HG03045 (cell line): ENCODE measurements at regions not wholly inside any gene's neighbourhood (a gene's known extent, or its start where the extent isn't known, plus 50 kb on each side); places are given as distances from the start of the nearest gene placed in this dataset.

Experiments
- ATAC-seq: cut with Tn5 transposase; IDR thresholded peaks from one replicate; pipeline ENCODE4 v1.9.1; 2021; ENCODE audit warnings: mild to moderate bottlenecking, moderate library complexity; ENCODE audit not compliant: unreplicated experiment

GRCh38 chr4:112889619-112890527 is 159.6 kb upstream of the ANK2 start:
- ATAC-seq, result no peak

GRCh38 chr4:112894480-112894879 is 155.0 kb upstream of the ANK2 start:
- ATAC-seq, result no peak

GRCh38 chr4:112894951-112895350 is 154.5 kb upstream of the ANK2 start:
- ATAC-seq, result no peak

- no peak for ATAC-seq
Measured at GRCh38 chr4:112895811-112896608, 153.4 kb upstream of the ANK2 start.

- ATAC-seq, result no peak
Measured at GRCh38 chr4:112896609-112897190, 152.8 kb upstream of the ANK2 start.

- no peak for ATAC-seq
Measured at GRCh38 chr4:112897543-112897942, 151.9 kb upstream of the ANK2 start.

GRCh38 chr4:112898357-112899141 is 150.9 kb upstream of the ANK2 start:
- no peak for ATAC-seq

- ATAC-seq, result no peak
Measured at GRCh38 chr4:112900416-112900815, 149.0 kb upstream of the ANK2 start.

GRCh38 chr4:112901962-112902411 is 147.5 kb upstream of the ANK2 start:
- no peak for ATAC-seq

- ATAC-seq, result no peak
Measured at GRCh38 chr4:112905728-112906127, 143.7 kb upstream of the ANK2 start.

- ATAC-seq, result no peak
Measured at GRCh38 chr4:112908511-112908910, 140.9 kb upstream of the ANK2 start.

GRCh38 chr4:112910109-112910736 is 139.2 kb upstream of the ANK2 start:
- ATAC-seq, result no peak

- no peak for ATAC-seq
Measured at GRCh38 chr4:112916868-112917267, 132.6 kb upstream of the ANK2 start.

- no peak for ATAC-seq
Measured at GRCh38 chr4:112923516-112923915, 125.9 kb upstream of the ANK2 start.

- no peak for ATAC-seq
Measured at GRCh38 chr4:112926819-112927218, 122.6 kb upstream of the ANK2 start.

GRCh38 chr4:112927544-112927943 is 121.9 kb upstream of the ANK2 start:
- ATAC-seq, result no peak

- ATAC-seq, result no peak
Measured at GRCh38 chr4:112931001-112931400, 118.5 kb upstream of the ANK2 start.

GRCh38 chr4:112933790-112934189 is 115.7 kb upstream of the ANK2 start:
- ATAC-seq, result no peak

- no peak for ATAC-seq
Measured at GRCh38 chr4:112938461-112939058, 110.9 kb upstream of the ANK2 start.

GRCh38 chr4:112939901-112940300 is 109.6 kb upstream of the ANK2 start:
- ATAC-seq, result no peak
